ENCODE measurements at regions not wholly inside any gene's neighbourhood (a gene's known extent, or its start where the extent isn't known, plus 50 kb on each side); places are given as distances from the start of the nearest gene placed in this dataset.

GRCh38 chr1:204018460-204018859 lies 54.5 kb upstream of the SOX13 start:
- no peaks in the 10 kb centered on the region for H3K9me3 ChIP-seq (ENCODE audit: low read length)
- no peaks in the 10 kb centered on the region for H3K36me3 ChIP-seq (ENCODE audit: insufficient read depth, low read length)
- H3K9ac ChIP-seq (ENCODE audit: low read length), result no peak overlapping the region
- H3F3A ChIP-seq (ENCODE audit: insufficient read depth, low read length), result no peaks in the 10 kb centered on the region
- H3K4me2 ChIP-seq (ENCODE audit: low read length), result no peak overlapping the region
- H3K27ac ChIP-seq (ENCODE audit: low read depth, low read length, poor library complexity, severe bottlenecking), result no peak overlapping the region
- H3K9me2 ChIP-seq (ENCODE audit: low read depth, low read length), result no peaks in the 10 kb centered on the region
- no peaks in the 10 kb centered on the region for H3K27me3 ChIP-seq (ENCODE audit: insufficient read depth, low read length)
- H3K4me1 ChIP-seq (ENCODE audit: insufficient read depth, low read length, severe bottlenecking), result no peaks in the 10 kb centered on the region
- no peak overlapping the region for H2AFZ ChIP-seq (ENCODE audit: low read length)
- no peaks in the 10 kb centered on the region for H4K20me1 ChIP-seq (ENCODE audit: insufficient read depth, low read length)
- no peak overlapping the region for H3K4me3 ChIP-seq (ENCODE audit: low read depth, low read length, poor library complexity, severe bottlenecking)
- TF ChIP-seq CTCF (IDR thresholded peaks at IDR 0.05; ENCODE audit: low read length), result no peak
- no peak for TF ChIP-seq EZH2 (IDR thresholded peaks at IDR 0.05; ENCODE audit: borderline replicate concordance, low read length)
- no peaks in the 10 kb centered on the region for H3K79me2 ChIP-seq (ENCODE audit: insufficient read depth, low read length)

All from OCI-LY1 (cell line).